ENCODE measurements at regions not wholly inside any gene's neighbourhood (a gene's known extent, or its start where the extent isn't known, plus 50 kb on each side); places are given as distances from the start of the nearest gene placed in this dataset.

- TF ChIP-seq CTCF (IDR thresholded peaks at IDR 0.05; ENCODE audit: low read length) (no peak), EZH2 (IDR thresholded peaks at IDR 0.05; ENCODE audit: borderline replicate concordance, low read length) (no peak)
Measured at GRCh38 chr9:28653216-28653615, 1079.9 kb upstream of the C9orf72 start.
